ENCODE measurements at regions not wholly inside any gene's neighbourhood (a gene's known extent, or its start where the extent isn't known, plus 50 kb on each side); places are given as distances from the start of the nearest gene placed in this dataset.

DNA sequence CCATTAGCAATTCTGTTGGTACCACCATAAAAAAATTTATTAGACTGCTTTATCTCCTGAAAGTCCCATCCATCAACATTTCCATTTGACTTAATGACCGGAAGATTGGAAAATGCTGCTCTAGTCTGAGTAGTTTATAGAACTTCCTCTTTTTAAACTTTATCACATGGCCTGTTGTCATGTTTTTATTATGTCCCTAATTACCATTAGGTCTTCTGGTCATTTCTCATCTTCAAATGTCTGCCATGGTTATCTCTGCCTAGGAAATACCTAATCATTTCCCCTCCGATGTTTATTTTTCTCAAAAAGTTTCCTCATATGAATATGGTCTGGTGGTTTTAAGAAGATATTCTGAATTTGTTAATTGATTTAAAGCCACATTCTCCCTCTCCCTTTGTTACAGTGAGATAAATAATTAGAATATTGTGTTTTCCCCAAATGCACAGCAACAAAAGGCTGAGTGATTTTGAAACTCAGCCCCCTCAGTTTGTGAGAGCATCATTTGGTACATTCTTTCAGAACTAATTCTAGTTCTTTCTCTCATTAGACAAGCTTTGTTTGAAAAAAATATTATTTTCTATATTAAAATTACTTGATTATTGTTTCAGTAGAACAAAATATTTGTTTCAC lies 317.1 kb upstream of the ST6GAL2 start:
- Histone ChIP-seq H3K4me1 (no peaks in the 10 kb centered on the region), H3K27ac (no peak overlapping the region), H3K27me3 (no peaks in the 10 kb centered on the region), H3K9me3 (no peaks in the 10 kb centered on the region), H3K4me3 (no peak overlapping the region), H3K36me3 (no peaks in the 10 kb centered on the region)
- TF ChIP-seq, protein P1, sequence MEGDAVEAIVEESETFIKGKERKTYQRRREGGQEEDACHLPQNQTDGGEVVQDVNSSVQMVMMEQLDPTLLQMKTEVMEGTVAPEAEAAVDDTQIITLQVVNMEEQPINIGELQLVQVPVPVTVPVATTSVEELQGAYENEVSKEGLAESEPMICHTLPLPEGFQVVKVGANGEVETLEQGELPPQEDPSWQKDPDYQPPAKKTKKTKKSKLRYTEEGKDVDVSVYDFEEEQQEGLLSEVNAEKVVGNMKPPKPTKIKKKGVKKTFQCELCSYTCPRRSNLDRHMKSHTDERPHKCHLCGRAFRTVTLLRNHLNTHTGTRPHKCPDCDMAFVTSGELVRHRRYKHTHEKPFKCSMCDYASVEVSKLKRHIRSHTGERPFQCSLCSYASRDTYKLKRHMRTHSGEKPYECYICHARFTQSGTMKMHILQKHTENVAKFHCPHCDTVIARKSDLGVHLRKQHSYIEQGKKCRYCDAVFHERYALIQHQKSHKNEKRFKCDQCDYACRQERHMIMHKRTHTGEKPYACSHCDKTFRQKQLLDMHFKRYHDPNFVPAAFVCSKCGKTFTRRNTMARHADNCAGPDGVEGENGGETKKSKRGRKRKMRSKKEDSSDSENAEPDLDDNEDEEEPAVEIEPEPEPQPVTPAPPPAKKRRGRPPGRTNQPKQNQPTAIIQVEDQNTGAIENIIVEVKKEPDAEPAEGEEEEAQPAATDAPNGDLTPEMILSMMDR (IDR thresholded peaks at IDR 0.05), result no peak
- no peak for TF ChIP-seq POLR2A (IDR thresholded peaks at IDR 0.05)
- WGBS, 2 donors, result 36 to 46% methylated on average over 2 of the region's 2 CpGs
- DNase-seq, result no peak
- intact Hi-C loops (cut with DNase I), result no loop called here

DNA sequence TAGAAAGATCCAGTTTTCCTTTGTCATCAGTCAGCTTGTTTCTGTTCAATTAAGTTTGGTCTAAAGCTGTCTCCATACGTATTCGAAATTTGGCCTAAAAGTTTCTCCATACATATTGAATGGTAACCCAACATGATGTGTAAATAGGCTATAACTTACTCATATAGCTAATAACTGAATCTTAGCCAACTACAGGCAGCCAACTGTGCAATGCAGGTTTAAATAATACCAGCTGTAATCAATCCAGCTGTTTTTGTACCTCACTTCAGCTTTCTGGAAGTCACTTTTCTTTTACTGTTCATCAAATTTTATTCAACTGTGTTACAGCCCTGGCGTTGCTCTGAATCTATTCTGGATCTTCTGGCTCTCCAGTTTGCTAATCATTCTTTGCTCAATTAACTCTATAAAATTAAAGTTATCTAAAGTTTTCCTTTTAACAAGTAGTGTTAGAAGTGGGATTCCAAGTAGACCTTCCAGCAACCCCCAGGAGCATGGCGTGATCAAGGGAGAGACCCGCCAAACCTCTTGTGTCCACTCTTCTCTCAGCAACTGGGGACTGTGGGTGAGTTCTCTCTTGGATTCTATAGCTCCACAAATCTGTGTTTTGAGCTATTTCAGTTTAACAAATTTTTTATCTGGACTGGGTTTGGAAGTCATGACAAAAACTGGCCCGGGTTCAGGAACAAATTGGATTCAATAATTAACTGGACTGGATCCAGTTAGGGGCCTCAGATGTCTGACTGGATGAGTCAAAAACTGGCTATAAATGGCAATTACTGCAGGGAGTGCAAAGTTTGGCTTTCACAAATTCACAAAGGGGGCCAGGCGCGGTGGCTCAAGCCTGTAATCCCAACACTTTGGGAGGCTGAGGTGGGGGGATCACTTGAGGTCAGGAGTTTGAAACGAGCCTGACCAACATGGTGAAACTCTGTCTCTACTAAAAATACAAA lies 329.7 kb upstream of the ST6GAL2 start:
- intact Hi-C loops (cut with DNase I), result no loop called here

DNA sequence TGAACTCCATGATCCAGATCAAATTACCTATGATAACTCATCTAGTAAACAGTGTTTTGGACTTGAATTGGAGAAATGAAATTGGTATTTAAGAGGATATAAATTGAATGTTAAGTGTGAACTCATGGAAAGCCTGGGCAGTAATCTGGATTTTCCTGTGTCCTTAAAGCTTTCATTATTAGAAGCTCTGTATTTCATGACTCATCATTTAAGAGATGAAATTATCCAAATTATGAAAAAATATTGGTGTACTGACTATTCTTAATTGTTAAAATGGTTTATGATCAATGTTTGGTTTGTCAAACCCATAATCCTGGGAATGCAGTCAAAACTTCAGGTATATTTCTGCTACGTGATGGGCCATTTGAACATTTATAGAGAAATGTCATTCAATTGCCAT lies 332.2 kb upstream of the ST6GAL2 start:
- Histone ChIP-seq H3K4me1 (no peaks in the 10 kb centered on the region), H3K27me3 (no peaks in the 10 kb centered on the region), H3K4me3 (no peak overlapping the region), H3K36me3 (no peaks in the 10 kb centered on the region), H3K9me3 (no peaks in the 10 kb centered on the region), H3K27ac (no peak overlapping the region)
- 90 to 92% methylated on average over 1 of the region's 1 CpG for WGBS, 2 donors
- intact Hi-C loops (cut with DNase I), result no loop called here
- TF ChIP-seq, protein P1 (IDR thresholded peaks at IDR 0.05), result no peak
- no peak for TF ChIP-seq POLR2A (IDR thresholded peaks at IDR 0.05)
- no peak for DNase-seq

More for the DNA sequence above, 329.7 kb upstream of the ST6GAL2 start:
- Histone ChIP-seq H3K36me3 (no peaks in the 10 kb centered on the region), H3K27me3 (no peaks in the 10 kb centered on the region), H3K4me1 (no peaks in the 10 kb centered on the region), H3K27ac (no peak overlapping the region), H3K4me3 (no peak overlapping the region), H3K9me3 (no peaks in the 10 kb centered on the region)
- no peak for TF ChIP-seq POLR2A (IDR thresholded peaks at IDR 0.05)
- TF ChIP-seq, protein P1 (IDR thresholded peaks at IDR 0.05), result no peak
- WGBS, 2 donors, result 55 to 65% methylated on average over 9 of the region's 9 CpGs
- DNase-seq, result no peak

DNA sequence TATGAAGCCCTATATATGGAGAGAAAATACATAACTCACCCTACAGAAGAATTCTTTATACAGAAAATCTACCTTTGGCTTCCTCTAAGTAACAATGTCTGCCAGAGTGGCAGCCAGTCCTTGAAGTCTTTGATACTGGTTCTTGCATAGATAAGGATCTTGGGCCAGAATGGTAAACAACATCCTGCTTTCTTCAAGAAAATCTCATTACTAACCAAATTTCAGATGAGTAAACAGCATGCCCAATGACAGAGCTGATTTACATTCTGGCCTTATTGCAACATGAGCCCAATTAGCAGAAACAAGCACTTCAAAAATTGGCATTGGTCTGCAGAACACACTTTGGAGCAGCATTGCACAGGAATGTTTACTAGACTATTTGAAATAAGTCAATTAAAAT lies 336.5 kb upstream of the ST6GAL2 start:
- TF ChIP-seq, protein P1 (IDR thresholded peaks at IDR 0.05), result no peak
- TF ChIP-seq POLR2A (IDR thresholded peaks at IDR 0.05), result no peak
- no peaks in the 10 kb centered on the region for H3K36me3 ChIP-seq
- no peak for DNase-seq
- H3K4me1 ChIP-seq, result no peaks in the 10 kb centered on the region
- H3K4me3 ChIP-seq, result no peak overlapping the region
- intact Hi-C loops (cut with DNase I), result no loop called here
- H3K27ac ChIP-seq, result no peak overlapping the region
- H3K9me3 ChIP-seq, result no peaks in the 10 kb centered on the region
- H3K27me3 ChIP-seq, result no peaks in the 10 kb centered on the region

Measured in esophagus squamous epithelium (tissue), 5 donors.